ENCODE measurements at regions not wholly inside any gene's neighbourhood (a gene's known extent, or its start where the extent isn't known, plus 50 kb on each side); places are given as distances from the start of the nearest gene placed in this dataset.

DNA sequence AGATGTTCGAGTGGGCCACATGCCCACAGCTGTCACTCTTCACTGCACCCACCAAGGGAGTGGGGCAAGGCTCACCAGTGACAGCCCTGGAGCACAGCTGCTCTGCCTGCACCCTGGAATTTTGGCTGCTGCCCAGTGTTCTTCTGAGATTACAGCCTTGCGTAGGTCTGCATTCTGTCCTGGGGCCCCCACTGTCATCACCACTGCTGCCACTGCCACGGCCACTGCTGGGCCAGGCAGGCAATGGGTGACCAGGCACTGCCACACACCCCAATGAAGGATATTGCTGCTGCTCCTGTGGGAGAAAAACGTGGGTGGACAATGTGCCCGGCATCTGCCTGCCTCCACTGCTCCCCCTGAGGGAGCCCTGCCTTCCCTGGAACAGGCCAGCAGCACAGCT lies 1717.0 kb downstream of the TP53TG3F start:
- intact Hi-C loops (cut with micrococcal nuclease) = no loop called here
- Mint-ChIP-seq H3K4me3 (no peak overlapping the region), H3K4me1 (ENCODE audit: low read depth) (no peaks in the 10 kb centered on the region), H3K36me3 (peaks cover 1% of the 10 kb centered on the region), H3K9me3 (peaks cover 24% of the 10 kb centered on the region), H3K27ac (no peak overlapping the region), H3K27me3 (no peaks in the 10 kb centered on the region)
- ChIA-PET CTCF (no interaction called here), POLR2A (no interaction called here)
- no peak for DNase-seq

DNA sequence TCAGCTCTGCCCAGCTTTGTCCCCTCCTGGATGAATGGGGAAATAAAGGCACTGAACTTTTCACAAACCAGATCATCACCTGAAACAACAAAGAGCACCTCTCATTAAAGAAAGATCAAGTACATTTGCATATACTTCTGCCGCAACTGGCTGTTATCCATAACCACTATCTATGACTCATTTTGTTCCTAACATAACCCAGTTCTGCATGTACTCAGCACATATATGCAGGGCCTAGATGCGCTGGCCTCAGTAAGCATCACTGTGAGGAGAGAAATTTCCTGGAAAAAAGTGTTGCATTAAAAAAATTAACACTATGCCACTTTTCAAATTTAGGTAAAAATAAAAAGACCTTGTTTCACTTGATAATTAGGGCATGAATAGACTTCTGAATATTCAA lies 1718.4 kb downstream of the TP53TG3F start:
- Mint-ChIP-seq H3K9me3 (peaks cover 15% of the 10 kb centered on the region), H3K36me3 (peaks cover 1% of the 10 kb centered on the region), H3K4me1 (ENCODE audit: low read depth) (no peaks in the 10 kb centered on the region), H3K27ac (no peak overlapping the region), H3K27me3 (no peaks in the 10 kb centered on the region), H3K4me3 (no peak overlapping the region)
- ChIA-PET CTCF (no interaction called here), POLR2A (no interaction called here)
- DNase-seq = no peak
- intact Hi-C loops (cut with micrococcal nuclease) = no loop called here

DNA sequence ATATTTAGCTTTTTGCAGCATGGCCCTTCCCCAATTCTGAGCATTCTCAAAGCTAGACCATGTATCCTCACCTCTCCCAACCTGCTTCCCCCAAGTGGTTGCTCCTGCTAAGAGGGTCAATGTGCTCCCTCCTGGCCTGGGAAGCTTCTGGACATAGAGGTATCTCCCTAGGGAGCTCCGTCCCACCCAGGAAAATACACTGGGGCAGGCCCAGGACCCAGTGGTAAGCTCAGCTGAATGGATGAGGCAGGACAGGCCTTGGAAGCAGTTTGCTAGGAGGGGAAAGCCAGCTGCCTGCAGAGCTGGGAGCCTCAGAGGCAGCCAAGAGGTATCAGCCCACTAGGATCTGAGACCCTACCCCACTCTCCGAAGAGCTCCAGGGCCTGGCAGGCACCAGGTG lies 1721.6 kb downstream of the TP53TG3F start:
- Mint-ChIP-seq H3K36me3 (peaks cover 2% of the 10 kb centered on the region), H3K27me3 (no peaks in the 10 kb centered on the region), H3K9me3 (peaks cover 22% of the 10 kb centered on the region), H3K4me1 (ENCODE audit: low read depth) (no peaks in the 10 kb centered on the region), H3K27ac (no peak overlapping the region), H3K4me3 (no peak overlapping the region)
- DNase-seq = no peak
- POLR2A ChIA-PET = no interaction called here
- intact Hi-C loops (cut with micrococcal nuclease) = no loop called here
- CTCF ChIA-PET = no interaction called here

DNA sequence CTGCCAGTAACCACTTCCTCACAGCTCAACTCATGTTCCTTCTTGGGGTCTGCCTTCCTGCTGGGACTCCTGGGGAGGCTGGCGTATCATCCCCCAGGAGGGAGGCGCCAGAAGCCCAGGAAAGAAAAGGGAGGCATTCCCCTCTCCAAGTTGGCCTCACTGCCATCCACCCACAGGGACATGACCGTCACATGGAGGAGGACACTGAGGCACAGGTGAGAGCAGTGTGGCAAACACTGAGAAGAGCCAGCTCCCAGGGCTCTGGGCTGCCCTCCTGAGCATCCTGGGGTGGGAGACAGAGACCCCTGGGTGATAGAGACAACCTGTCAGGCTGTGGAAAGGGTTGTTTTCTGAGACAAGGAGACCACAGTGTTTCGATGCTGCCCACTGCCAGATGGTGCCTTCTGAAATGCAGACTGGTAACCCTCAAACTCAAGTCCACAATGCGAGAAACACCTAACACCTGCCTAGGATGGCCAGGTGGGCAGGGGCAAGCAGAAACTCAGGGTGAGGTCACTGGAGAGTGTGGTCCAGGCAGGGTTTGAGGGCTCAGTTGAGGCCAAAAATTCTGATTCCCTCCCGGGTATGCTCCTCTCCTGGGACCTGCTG lies 1722.1 kb downstream of the TP53TG3F start:
- Mint-ChIP-seq H3K27me3 (no peaks in the 10 kb centered on the region), H3K9me3 (peaks cover 25% of the 10 kb centered on the region), H3K4me1 (ENCODE audit: low read depth) (no peaks in the 10 kb centered on the region), H3K4me3 (no peak overlapping the region), H3K36me3 (peaks cover 2% of the 10 kb centered on the region), H3K27ac (no peak overlapping the region)
- ChIA-PET CTCF (no interaction called here), POLR2A (no interaction called here)
- intact Hi-C loops (cut with micrococcal nuclease) = no loop called here
- DNase-seq = no peak

DNA sequence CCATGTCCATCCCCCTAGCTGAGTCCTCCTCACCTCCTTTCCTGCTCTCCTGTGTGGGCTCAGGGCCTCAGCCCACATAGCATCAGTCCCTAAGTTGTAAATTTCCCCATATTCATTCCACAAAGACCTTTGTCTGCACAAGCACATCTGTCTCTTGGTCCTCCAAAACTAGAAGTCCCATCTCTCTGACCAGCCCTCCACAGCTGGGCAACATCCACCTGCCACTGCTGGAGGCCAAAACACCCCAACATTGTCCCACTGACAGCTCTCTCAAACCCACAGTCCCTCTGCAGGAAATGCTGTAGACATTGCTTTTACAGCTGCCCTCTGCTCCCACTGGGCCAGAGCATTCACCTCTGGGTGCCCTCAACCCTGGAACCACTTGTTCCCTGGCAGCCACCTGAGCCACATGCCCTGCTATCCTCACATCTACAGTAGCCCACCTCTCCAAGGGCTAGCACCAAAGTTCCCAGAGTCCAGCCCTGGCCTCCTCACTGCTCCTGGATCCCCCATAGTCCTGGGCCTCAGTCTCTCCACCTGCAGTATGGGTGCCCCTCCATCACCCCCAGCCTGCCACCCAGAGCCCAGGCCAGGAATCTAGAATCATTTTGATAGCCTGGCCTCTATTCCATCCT lies 1722.7 kb downstream of the TP53TG3F start:
- intact Hi-C loops (cut with micrococcal nuclease) = no loop called here
- CTCF ChIA-PET = no interaction called here
- Mint-ChIP-seq H3K27ac (no peak overlapping the region), H3K9me3 (peaks cover 24% of the 10 kb centered on the region), H3K27me3 (no peaks in the 10 kb centered on the region), H3K4me1 (ENCODE audit: low read depth) (no peaks in the 10 kb centered on the region), H3K4me3 (no peak overlapping the region), H3K36me3 (peaks cover 2% of the 10 kb centered on the region)
- no peak for DNase-seq
- POLR2A ChIA-PET = no interaction called here

DNA sequence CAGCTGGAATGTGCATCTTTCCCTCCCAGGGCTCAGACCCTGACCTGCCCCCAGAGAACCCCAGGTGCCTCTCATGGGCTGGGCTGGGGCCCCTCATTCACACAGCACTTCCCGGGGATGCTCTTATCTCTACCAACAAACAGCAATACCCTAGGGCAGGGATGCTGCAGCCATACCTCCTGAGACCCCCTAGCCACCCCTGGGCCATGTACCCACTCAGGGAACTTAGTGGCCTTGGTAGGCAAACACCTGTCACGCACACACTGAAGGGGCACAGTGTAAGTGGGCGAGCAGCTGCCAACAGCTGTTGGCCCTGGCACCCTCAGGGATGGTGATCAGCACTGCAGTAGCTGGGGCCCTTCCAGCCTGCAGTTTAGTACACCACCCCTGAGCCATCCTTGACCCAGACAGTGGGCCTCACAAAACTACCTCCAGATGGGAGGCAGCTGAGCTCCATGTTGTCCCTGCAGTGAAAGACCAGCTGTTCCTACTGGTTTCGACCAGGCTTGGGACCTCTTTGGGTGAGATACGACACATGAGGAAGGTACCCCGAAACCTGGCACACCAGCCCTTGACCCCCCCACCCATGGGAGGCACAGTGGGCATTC lies 1723.6 kb downstream of the TP53TG3F start:
- Mint-ChIP-seq H3K4me3 (no peak overlapping the region), H3K27me3 (no peaks in the 10 kb centered on the region), H3K4me1 (ENCODE audit: low read depth) (no peaks in the 10 kb centered on the region), H3K27ac (no peak overlapping the region), H3K36me3 (peaks cover 2% of the 10 kb centered on the region), H3K9me3 (peaks cover 19% of the 10 kb centered on the region)
- intact Hi-C loops (cut with micrococcal nuclease) = no loop called here
- POLR2A ChIA-PET = no interaction called here
- CTCF ChIA-PET = no interaction called here
- DNase-seq = no peak

DNA sequence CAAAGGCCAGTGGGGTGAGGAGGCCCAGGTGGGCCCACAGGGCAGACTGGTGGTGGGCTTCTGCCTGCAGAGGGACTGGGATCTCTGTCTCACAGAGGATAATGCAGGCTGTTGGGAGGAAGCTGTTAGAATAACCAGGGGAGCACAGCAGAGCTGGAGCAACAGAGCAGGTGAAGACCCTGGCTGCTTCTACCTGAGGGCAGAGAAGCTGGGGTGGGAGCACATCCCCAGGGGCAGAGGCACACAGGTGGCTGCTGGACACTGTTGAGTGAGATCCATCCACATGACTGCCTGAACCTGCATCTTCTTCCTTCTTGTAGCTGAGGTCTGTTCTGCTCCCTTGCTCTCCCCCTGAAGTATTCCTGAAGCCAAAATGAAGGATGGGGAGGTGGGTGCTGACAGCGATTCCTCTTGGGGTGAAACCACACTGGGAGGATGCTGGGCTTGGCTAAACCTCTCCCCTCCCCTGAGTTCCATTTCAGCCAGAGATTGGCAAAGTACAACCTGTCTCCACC lies 1725.0 kb downstream of the TP53TG3F start:
- CTCF ChIA-PET = no interaction called here
- H3K27ac Mint-ChIP-seq = no peak overlapping the region
- H3K4me1 Mint-ChIP-seq (ENCODE audit: low read depth) = no peaks in the 10 kb centered on the region
- H3K27me3 Mint-ChIP-seq = no peaks in the 10 kb centered on the region
- POLR2A ChIA-PET = no interaction called here
- intact Hi-C loops (cut with micrococcal nuclease) = no loop called here
- no peak for DNase-seq
- H3K36me3 Mint-ChIP-seq = peaks cover 2% of the 10 kb centered on the region
- no peak overlapping the region for H3K4me3 Mint-ChIP-seq
- H3K9me3 Mint-ChIP-seq = peaks cover 16% of the 10 kb centered on the region

DNA sequence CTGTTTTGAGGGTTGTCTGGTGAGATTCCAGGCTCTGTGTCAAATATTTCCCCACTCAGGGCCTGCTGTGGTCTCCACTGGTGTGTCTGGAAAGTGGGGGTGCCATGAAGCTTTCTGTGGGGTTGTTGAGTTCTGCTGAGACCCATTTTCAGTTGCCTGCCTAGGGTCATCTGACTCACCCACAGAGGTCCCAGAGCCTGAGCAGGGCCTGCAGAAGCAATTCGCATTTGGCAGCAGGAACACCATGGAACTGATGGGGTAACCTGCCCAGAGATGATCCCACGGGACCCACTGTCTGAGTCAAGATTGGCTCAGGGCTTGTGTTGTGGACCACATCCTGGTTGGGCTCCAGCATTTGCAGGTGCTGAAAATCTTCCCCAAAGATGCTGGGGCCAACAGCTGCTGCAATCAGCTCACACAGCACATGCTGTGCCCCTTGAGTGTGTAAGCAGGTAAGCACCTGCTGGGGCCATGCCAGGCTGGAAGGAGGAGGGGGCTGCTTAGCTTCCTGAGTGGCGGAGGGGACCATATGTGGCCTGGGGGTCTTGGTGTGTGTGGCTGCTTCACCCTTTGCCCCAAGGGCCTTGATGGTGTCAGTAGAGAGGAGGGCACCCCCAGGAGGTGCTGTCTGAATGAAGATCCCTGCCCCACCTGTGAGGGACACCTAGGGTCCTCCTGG lies 1726.1 kb downstream of the TP53TG3F start:
- intact Hi-C loops (cut with micrococcal nuclease) = no loop called here
- ChIA-PET CTCF (no interaction called here), POLR2A (no interaction called here)
- Mint-ChIP-seq H3K27me3 (no peaks in the 10 kb centered on the region), H3K4me3 (no peak overlapping the region), H3K9me3 (peaks cover 16% of the 10 kb centered on the region), H3K27ac (no peak overlapping the region), H3K4me1 (ENCODE audit: low read depth) (no peaks in the 10 kb centered on the region), H3K36me3 (peaks cover 2% of the 10 kb centered on the region)
- no peak for DNase-seq

DNA sequence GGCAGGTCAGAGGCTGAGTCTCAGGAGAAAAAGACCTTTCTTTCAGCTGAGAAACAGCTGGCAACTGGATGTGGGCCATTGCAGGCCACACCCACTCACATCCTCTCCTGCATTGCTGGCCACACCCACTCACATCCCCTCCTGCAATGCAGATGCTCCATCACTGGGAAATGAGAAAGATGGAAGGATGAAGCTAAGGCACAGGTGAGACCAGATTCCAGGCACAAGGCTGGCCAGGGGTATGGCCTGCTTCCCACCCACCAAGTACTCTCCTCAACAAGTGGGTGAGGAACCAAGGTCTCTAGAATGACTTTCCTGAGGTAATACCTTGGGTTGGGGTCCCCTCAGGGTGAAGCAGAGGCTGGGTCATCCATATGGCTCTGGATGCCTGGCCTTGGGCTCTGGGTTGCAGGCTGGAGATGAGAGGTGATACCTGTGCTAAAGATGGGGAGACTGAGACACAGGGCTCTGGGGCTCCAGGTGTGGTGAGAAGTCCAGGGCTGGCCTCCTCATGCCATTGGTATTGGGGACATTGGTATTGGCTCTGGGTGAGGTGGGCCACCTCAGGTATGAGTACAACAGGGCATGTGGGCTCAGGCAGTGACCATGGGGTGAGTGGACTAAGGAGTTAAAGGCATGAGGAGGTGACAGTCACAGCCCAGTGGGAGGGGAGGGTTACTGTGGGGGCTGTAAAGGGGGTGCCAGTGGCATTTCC lies 1726.8 kb downstream of the TP53TG3F start:
- no peak for DNase-seq
- Mint-ChIP-seq H3K27me3 (no peaks in the 10 kb centered on the region), H3K4me1 (ENCODE audit: low read depth) (no peaks in the 10 kb centered on the region), H3K27ac (no peak overlapping the region), H3K36me3 (peaks cover 2% of the 10 kb centered on the region), H3K9me3 (peaks cover 16% of the 10 kb centered on the region), H3K4me3 (no peak overlapping the region)
- POLR2A ChIA-PET = no interaction called here
- CTCF ChIA-PET = no interaction called here
- intact Hi-C loops (cut with micrococcal nuclease) = no loop called here

DNA sequence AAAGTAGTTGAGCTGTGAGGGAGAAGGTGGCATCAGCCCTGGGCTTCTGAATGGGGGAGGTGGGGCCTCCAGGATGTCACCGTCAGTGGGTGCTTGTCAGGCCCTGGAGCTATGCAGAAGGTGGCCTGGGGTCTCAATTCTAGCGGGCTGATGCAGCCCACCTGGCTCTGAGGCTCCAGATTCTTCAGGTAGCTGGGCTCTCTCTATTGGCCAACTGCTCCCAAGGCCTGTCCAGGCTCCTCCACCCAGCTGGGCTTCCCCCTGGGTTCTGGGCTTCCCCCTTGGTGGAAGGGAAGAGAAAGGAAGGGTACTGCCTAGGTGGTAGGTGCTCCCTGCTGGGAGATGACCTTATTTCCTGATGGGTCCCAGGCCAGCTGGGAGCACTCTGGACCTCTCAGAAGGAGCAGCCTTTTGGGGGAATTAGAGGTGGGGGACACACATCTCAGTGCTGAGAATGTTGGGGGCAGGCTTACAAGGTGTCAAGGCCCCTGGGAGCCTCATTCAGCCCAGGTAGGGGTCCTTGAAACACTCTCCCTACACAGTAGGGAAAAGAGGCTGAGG lies 1728.3 kb downstream of the TP53TG3F start:
- no peaks in the 10 kb centered on the region for H3K4me1 Mint-ChIP-seq (ENCODE audit: low read depth)
- POLR2A ChIA-PET = no interaction called here
- no peak overlapping the region for H3K27ac Mint-ChIP-seq
- intact Hi-C loops (cut with micrococcal nuclease) = no loop called here
- peaks cover 2% of the 10 kb centered on the region for H3K36me3 Mint-ChIP-seq
- peaks cover 16% of the 10 kb centered on the region for H3K9me3 Mint-ChIP-seq
- DNase-seq = no peak
- CTCF ChIA-PET = no interaction called here
- H3K4me3 Mint-ChIP-seq = no peak overlapping the region
- no peaks in the 10 kb centered on the region for H3K27me3 Mint-ChIP-seq

DNA sequence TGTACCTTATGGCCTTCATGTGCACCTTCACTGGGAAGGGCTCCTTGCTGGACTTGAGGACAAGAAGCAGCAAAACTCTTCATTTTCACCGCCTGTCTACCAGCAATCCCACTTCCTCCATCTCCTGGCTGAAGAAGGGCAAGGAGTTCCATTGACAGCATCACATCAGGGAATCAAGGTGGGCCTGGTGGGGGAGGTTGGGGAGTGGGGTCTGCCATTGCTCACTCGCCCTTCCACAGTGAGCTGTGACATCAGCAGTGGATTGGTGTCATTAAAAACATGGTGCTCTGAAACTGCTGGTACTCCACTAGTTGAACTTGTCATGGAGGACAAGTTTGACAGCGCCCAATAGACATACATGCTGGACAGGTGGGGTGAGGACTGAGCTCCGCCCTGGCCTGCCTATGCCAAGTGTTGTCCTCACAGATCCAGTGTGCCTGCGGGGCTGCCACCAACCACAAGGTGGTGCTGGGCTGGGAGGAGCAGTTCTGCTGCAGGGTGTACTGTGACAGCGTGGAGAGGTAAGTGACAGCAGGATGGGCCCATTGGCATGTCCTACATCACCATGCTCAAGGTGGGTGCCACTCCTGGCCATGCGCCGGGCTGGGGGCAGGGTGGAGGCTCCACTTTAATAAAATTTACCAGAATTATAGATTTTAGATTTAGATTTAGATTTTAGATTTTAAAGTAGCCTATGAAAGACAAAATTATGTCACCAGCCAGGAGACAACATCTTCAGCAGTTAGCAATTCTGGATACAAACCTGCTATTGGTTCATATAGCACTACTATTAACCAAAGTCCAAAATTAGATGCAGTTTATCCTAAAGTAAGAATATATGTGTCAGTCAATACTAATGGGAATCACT lies 1729.1 kb downstream of the TP53TG3F start:
- H3K4me1 Mint-ChIP-seq (ENCODE audit: low read depth) = no peaks in the 10 kb centered on the region
- intact Hi-C loops (cut with micrococcal nuclease) = no loop called here
- ChIA-PET POLR2A (no interaction called here), CTCF (no interaction called here)
- H3K9me3 Mint-ChIP-seq = peaks cover 14% of the 10 kb centered on the region
- H3K36me3 Mint-ChIP-seq = peaks cover 2% of the 10 kb centered on the region
- no peak overlapping the region for H3K27ac Mint-ChIP-seq
- no peak for DNase-seq
- H3K4me3 Mint-ChIP-seq = no peak overlapping the region
- no peaks in the 10 kb centered on the region for H3K27me3 Mint-ChIP-seq

Measured in activated CD4-positive, alpha-beta memory T cell treated with anti-CD3 and anti-CD28 coated beads for 36 hours (primary cell).